HG02763 (cell line): ENCODE measurements at regions not wholly inside any gene's neighbourhood (a gene's known extent, or its start where the extent isn't known, plus 50 kb on each side); places are given as distances from the start of the nearest gene placed in this dataset.
A peak's percentile ranks its signal among the peaks of the same experiment; 100 is the strongest.
"Not testable (repeated sequence)": the region's sequence is repeated elsewhere in the genome, so short reads cannot be mapped to it uniquely, and the experiment has no call there.

Experiments used
- ATAC-seq: cut with Tn5 transposase; IDR thresholded peaks from one replicate; pipeline ENCODE4 v1.9.1; 2021; ENCODE audit warnings: mild to moderate bottlenecking, moderate library complexity; ENCODE audit not compliant: unreplicated experiment

- ATAC-seq, result peak; percentile 72
Measured at GRCh38 chr3:138890555-138891187, 55.9 kb upstream of the PIK3CB start.

- ATAC-seq, result no peak
Measured at GRCh38 chr3:138889792-138890191, 55.1 kb upstream of the PIK3CB start.

GRCh38 chr3:138888560-138888959 is 53.8 kb upstream of the PIK3CB start:
- ATAC-seq, result no peak

- ATAC-seq, result not testable (repeated sequence)
Measured at GRCh38 chr3:138886096-138886495, 51.4 kb upstream of the PIK3CB start.
